ENCODE measurements at regions not wholly inside any gene's neighbourhood (a gene's known extent, or its start where the extent isn't known, plus 50 kb on each side); places are given as distances from the start of the nearest gene placed in this dataset.

DNA sequence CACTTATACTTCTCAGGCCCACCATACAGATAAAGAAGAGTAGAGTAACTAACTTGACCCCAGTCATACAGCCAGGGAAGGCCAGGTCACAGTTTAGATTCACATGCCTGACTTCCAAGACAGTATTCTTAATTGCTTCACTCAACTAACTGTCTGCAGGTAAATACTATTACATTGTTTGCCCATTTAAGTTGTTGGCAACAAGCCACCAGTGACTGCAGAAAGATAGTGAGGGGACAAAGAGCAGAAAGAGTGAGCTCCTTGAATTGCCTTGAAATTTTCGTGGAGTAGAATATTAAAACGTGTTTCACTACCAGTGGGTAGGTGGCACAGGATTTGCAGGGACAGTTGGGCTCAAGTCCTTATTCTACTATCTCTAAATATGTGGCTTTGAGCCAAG is 146.3 kb upstream of the RMST start:
- no peaks in the 10 kb centered on the region for H3K36me3 ChIP-seq (ENCODE audit: insufficient read depth, low read length)
- DNase-seq (ENCODE audit: low read depth, low spot score), result no peak
- H3K9me3 ChIP-seq (ENCODE audit: low read depth, low read length), result no peaks in the 10 kb centered on the region
- no peak overlapping the region for H3K27ac ChIP-seq
- H3K4me3 ChIP-seq, result no peak overlapping the region
- no peak overlapping the region for H3K9ac ChIP-seq (ENCODE audit: insufficient read length)
- TF ChIP-seq EZH2 (IDR thresholded peaks at IDR 0.05) (no peak), FOXP2 (optimal IDR thresholded peaks at IDR 0.05; ENCODE audit: control extremely low read depth, extremely low read length, insufficient read depth) (no peak)

DNA sequence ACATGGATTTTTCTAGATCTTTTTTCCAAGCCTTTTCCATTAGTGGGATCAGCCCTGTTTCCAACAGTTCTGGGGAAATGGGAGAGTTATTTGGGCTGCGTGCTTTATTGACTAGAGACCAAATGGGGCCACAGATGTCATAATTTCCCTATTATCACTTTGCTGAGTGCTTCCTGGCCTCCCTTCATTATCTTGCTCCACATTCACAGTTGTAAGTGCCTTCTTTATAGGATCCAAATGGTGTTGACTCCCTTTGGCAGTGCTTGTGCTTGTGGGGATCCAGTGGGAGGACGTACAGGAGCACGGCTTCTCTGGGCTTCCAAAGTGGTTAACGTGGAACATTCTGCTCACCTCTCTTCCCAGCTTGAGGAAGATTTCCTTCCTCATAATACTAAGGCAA is 141.0 kb upstream of the RMST start:
- Histone ChIP-seq H3K4me3 (no peak overlapping the region), H3K9ac (ENCODE audit: insufficient read length) (no peak overlapping the region), H3K36me3 (ENCODE audit: insufficient read depth, low read length) (no peaks in the 10 kb centered on the region), H3K9me3 (ENCODE audit: low read depth, low read length) (no peaks in the 10 kb centered on the region), H3K27ac (no peak overlapping the region)
- TF ChIP-seq POLR2AphosphoS5 (IDR thresholded peaks at IDR 0.05; ENCODE audit: borderline replicate concordance, low read depth, low read length), result no peak
- TF ChIP-seq EZH2 (IDR thresholded peaks at IDR 0.05), result no peak
- TF ChIP-seq FOXP2 (optimal IDR thresholded peaks at IDR 0.05; ENCODE audit: control extremely low read depth, extremely low read length, insufficient read depth), result no peak
- no peak for DNase-seq (ENCODE audit: low read depth, low spot score)

- Histone ChIP-seq H3K27ac (no peak overlapping the region), H3K4me3 (no peak overlapping the region), H3K9me3 (ENCODE audit: low read depth, low read length) (no peaks in the 10 kb centered on the region), H3K36me3 (ENCODE audit: insufficient read depth, low read length) (no peaks in the 10 kb centered on the region), H3K9ac (ENCODE audit: insufficient read length) (no peak overlapping the region)
- DNase-seq (ENCODE audit: low read depth, low spot score), result no peak
- TF ChIP-seq FOXP2 (optimal IDR thresholded peaks at IDR 0.05; ENCODE audit: control extremely low read depth, extremely low read length, insufficient read depth) (no peak), EZH2 (IDR thresholded peaks at IDR 0.05) (no peak), POLR2AphosphoS5 (IDR thresholded peaks at IDR 0.05; ENCODE audit: borderline replicate concordance, low read depth, low read length) (no peak)
These were observed 140.2 kb upstream of the RMST start for GRCh38 chr12:97322388-97322787.

GRCh38 chr12:97323154-97323553 is 139.4 kb upstream of the RMST start:
- Histone ChIP-seq H3K9ac (ENCODE audit: insufficient read length) (no peak overlapping the region), H3K9me3 (ENCODE audit: low read depth, low read length) (no peaks in the 10 kb centered on the region)

GRCh38 chr12:97324471-97324870 is 138.1 kb upstream of the RMST start:
- Histone ChIP-seq H3K9ac (ENCODE audit: insufficient read length) (no peak overlapping the region), H3K36me3 (ENCODE audit: insufficient read depth, low read length) (no peaks in the 10 kb centered on the region)
- TF ChIP-seq POLR2AphosphoS5 (IDR thresholded peaks at IDR 0.05; ENCODE audit: borderline replicate concordance, low read depth, low read length), result no peak
- TF ChIP-seq EZH2 (IDR thresholded peaks at IDR 0.05), result no peak
- TF ChIP-seq FOXP2 (optimal IDR thresholded peaks at IDR 0.05; ENCODE audit: control extremely low read depth, extremely low read length, insufficient read depth), result no peak

More at GRCh38 chr12:97323154-97323553, 139.4 kb upstream of the RMST start:
- no peak for TF ChIP-seq EZH2 (IDR thresholded peaks at IDR 0.05)
- Histone ChIP-seq H3K36me3 (ENCODE audit: insufficient read depth, low read length) (no peaks in the 10 kb centered on the region), H3K4me3 (no peak overlapping the region), H3K27ac (no peak overlapping the region)
- DNase-seq (ENCODE audit: low read depth, low spot score), result no peak

DNA sequence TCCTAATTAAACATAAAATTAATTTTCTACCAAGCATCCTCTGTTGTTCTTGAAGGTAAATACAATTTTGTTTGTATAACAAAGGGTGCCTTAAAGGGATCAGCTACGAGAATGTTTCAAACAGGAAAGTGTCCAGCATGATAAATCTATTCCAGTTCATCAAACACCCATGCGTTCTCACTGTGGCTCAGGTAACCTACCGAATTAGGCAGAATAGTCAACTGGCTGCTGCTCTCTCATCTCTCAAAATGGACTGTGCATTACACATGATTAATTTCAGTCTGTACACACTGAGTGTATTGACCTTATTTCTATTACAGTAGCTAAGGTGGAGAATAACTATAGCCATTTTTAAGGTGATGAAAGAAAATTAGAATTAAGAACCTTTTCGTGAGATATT is 127.5 kb upstream of the RMST start:
- no peak overlapping the region for H3K27ac ChIP-seq
- H3K36me3 ChIP-seq (ENCODE audit: insufficient read depth, low read length), result no peaks in the 10 kb centered on the region
- no peak overlapping the region for H3K9ac ChIP-seq (ENCODE audit: insufficient read length)
- H3K9me3 ChIP-seq (ENCODE audit: low read depth, low read length), result no peaks in the 10 kb centered on the region
- no peak for DNase-seq (ENCODE audit: low read depth, low spot score)
- no peak for TF ChIP-seq EZH2 (IDR thresholded peaks at IDR 0.05)
- no peak for TF ChIP-seq POLR2AphosphoS5 (IDR thresholded peaks at IDR 0.05; ENCODE audit: borderline replicate concordance, low read depth, low read length)
- no peak for TF ChIP-seq FOXP2 (optimal IDR thresholded peaks at IDR 0.05; ENCODE audit: control extremely low read depth, extremely low read length, insufficient read depth)
- no peak overlapping the region for H3K4me3 ChIP-seq

More at GRCh38 chr12:97324471-97324870, 138.1 kb upstream of the RMST start:
- DNase-seq (ENCODE audit: low read depth, low spot score), result no peak
- H3K9me3 ChIP-seq (ENCODE audit: low read depth, low read length), result no peaks in the 10 kb centered on the region
- H3K4me3 ChIP-seq, result no peak overlapping the region
- H3K27ac ChIP-seq, result no peak overlapping the region

DNA sequence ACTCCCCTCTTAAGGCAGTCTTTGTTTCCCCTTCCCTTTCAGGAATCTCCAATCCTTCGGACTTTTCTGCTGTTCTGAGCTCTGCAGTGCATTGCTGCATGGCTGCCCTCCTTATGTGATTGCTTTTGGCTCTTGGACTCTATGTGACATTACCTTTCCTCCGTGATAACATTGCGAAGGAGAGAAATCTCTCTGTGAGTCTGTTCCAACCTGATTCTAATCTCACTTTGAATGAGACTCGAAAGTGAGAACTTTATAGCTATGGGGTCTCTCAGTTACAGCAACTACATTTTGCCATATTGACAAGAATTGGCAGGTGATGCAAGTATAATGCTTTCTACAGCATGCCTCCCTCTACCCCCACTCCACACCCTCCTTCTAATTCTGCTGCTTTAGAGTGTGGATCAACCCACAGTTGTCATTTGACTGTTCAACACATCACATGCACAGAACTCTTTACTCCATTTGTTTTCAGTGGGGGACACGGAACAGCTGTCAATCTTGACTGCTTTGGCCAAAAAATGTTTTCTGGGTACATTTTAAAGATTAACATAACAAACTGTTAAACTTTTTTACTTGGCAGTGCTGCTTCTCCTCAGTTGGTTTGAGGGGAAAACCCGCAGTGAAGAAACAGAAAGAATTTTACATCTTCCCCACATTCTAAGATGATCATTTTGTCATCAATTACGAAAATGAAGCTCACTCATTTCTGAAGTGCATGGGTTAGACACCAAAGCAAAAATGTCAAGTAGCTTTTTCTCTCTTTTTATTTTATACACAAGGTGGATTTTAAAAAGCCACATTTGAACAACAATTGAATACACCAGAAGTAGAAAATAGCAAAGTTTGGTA is 125.5 kb upstream of the RMST start:
- Histone ChIP-seq H3K9ac (ENCODE audit: insufficient read length) (no peak overlapping the region), H3K9me3 (ENCODE audit: low read depth, low read length) (no peaks in the 10 kb centered on the region), H3K4me3 (no peak overlapping the region), H3K36me3 (ENCODE audit: insufficient read depth, low read length) (no peaks in the 10 kb centered on the region), H3K27ac (no peak overlapping the region)
- no peak for DNase-seq (ENCODE audit: low read depth, low spot score)
- TF ChIP-seq POLR2AphosphoS5 (IDR thresholded peaks at IDR 0.05; ENCODE audit: borderline replicate concordance, low read depth, low read length), result no peak
- no peak for TF ChIP-seq EZH2 (IDR thresholded peaks at IDR 0.05)
- no peak for TF ChIP-seq FOXP2 (optimal IDR thresholded peaks at IDR 0.05; ENCODE audit: control extremely low read depth, extremely low read length, insufficient read depth)

- no peak for TF ChIP-seq POLR2AphosphoS5 (IDR thresholded peaks at IDR 0.05; ENCODE audit: borderline replicate concordance, low read depth, low read length)
- no peak for TF ChIP-seq EZH2 (IDR thresholded peaks at IDR 0.05)
- no peak for TF ChIP-seq FOXP2 (optimal IDR thresholded peaks at IDR 0.05; ENCODE audit: control extremely low read depth, extremely low read length, insufficient read depth)
- H3K9ac ChIP-seq (ENCODE audit: insufficient read length), result no peak overlapping the region
- DNase-seq (ENCODE audit: low read depth, low spot score), result no peak
- no peak overlapping the region for H3K4me3 ChIP-seq
- no peaks in the 10 kb centered on the region for H3K36me3 ChIP-seq (ENCODE audit: insufficient read depth, low read length)
- no peak overlapping the region for H3K27ac ChIP-seq
- H3K9me3 ChIP-seq (ENCODE audit: low read depth, low read length), result no peaks in the 10 kb centered on the region
These were observed 120.5 kb upstream of the RMST start for GRCh38 chr12:97342130-97342529.

DNA sequence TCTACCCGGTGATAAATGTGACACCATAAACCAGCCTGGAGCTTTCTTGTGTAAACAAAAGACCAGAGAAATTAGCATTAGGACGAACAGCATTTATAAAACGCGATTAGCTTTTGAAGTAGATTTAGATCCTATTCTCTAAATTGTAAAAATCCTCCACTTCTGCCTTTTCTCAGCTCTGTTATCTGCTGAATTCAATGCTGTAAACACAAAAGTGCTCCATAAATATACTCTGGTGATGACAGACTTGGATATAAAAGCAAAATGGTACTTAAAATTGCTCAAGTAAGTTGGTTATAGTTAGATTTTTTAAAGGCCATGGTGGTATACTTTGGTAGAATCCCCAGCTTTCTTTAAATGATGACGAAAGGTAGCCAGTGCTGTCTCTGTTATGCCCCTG is 114.6 kb upstream of the RMST start:
- TF ChIP-seq FOXP2 (optimal IDR thresholded peaks at IDR 0.05; ENCODE audit: control extremely low read depth, extremely low read length, insufficient read depth), result no peak
- TF ChIP-seq EZH2 (IDR thresholded peaks at IDR 0.05), result no peak
- TF ChIP-seq POLR2AphosphoS5 (IDR thresholded peaks at IDR 0.05; ENCODE audit: borderline replicate concordance, low read depth, low read length), result no peak
- H3K27ac ChIP-seq, result no peak overlapping the region
- DNase-seq (ENCODE audit: low read depth, low spot score), result no peak

More for the DNA sequence above, 114.6 kb upstream of the RMST start:
- H3K9ac ChIP-seq (ENCODE audit: insufficient read length), result no peak overlapping the region
- no peak overlapping the region for H3K4me3 ChIP-seq
- no peaks in the 10 kb centered on the region for H3K36me3 ChIP-seq (ENCODE audit: insufficient read depth, low read length)
- no peaks in the 10 kb centered on the region for H3K9me3 ChIP-seq (ENCODE audit: low read depth, low read length)

Measured in SK-N-MC (cell line).